Ectodermal cell (in vitro differentiated cells): ENCODE measurements at regions not wholly inside any gene's neighbourhood (a gene's known extent, or its start where the extent isn't known, plus 50 kb on each side); places are given as distances from the start of the nearest gene placed in this dataset.

Experiments used
- H3K27ac ChIP-seq: 2 replicates; pipeline ENCODE4 v1.7.0; 2013; ENCODE audit warnings: mild to moderate bottlenecking, low read depth, low read length; ENCODE audit not compliant: insufficient read depth, poor library complexity, severe bottlenecking
- H3K27me3 ChIP-seq: 2 replicates; pipeline ENCODE4 v1.7.0; 2013; ENCODE audit warnings: mild to moderate bottlenecking, low read length; ENCODE audit not compliant: insufficient read depth, control insufficient read depth, poor library complexity, severe bottlenecking
- H3K36me3 ChIP-seq: one replicate; pipeline ENCODE4 v1.7.0; 2013; ENCODE audit warnings: low read length; ENCODE audit not compliant: control insufficient read depth, insufficient read depth
- H3K4me1 ChIP-seq: one replicate; pipeline ENCODE4 v1.7.0; 2013; ENCODE audit warnings: low read length; ENCODE audit not compliant: control insufficient read depth, insufficient read depth
- H3K4me3 ChIP-seq: 2 replicates; pipeline ENCODE4 v1.7.0; 2013; ENCODE audit warnings: low read depth, low read length, control low read depth; ENCODE audit not compliant: insufficient read depth
- H3K9me3 ChIP-seq: 2 replicates; pipeline ENCODE4 v1.7.0; 2013; ENCODE audit warnings: mild to moderate bottlenecking, low read length, moderate library complexity; ENCODE audit not compliant: control insufficient read depth
- WGBS, 2 experiments: methylation state at CpG; one replicate each; pipeline ENCODE4 v1.1.7; 2013; ENCODE audit warnings: missing lambda C conversion rate in 2 of 2; 5-methylcytosine and 5-hydroxymethylcytosine counted together

- no peak overlapping the region for H3K27ac ChIP-seq
- H3K4me3 ChIP-seq, result no peak overlapping the region
- WGBS, 2 experiments, result 61 to 63% methylated on average over 3 of the region's 3 CpGs
- H3K36me3 ChIP-seq, result no peaks in the 10 kb centered on the region
- H3K9me3 ChIP-seq, result peaks cover 9% of the 10 kb centered on the region
- no peaks in the 10 kb centered on the region for H3K27me3 ChIP-seq
- H3K4me1 ChIP-seq, result no peaks in the 10 kb centered on the region
Measured at GRCh38 chr18:71442731-71443141, 1101.4 kb downstream of the CBLN2 start.

- peaks cover 8% of the 10 kb centered on the region for H3K9me3 ChIP-seq
- no peaks in the 10 kb centered on the region for H3K27me3 ChIP-seq
- H3K4me3 ChIP-seq, result no peak overlapping the region
- no peaks in the 10 kb centered on the region for H3K4me1 ChIP-seq
- H3K27ac ChIP-seq, result no peak overlapping the region
- H3K36me3 ChIP-seq, result no peaks in the 10 kb centered on the region
- 78 to 85% methylated on average over 3 of the region's 4 CpGs for WGBS, 2 experiments
Measured at GRCh38 chr18:71441156-71441555, 1103.0 kb downstream of the CBLN2 start.

GRCh38 chr18:71437511-71437910 is 1106.6 kb downstream of the CBLN2 start:
- 56% methylated on average over 2 of the region's 2 CpGs; no CpG with 5 or more reads in 1 of the 2 experiments for WGBS, 2 experiments
- no peak overlapping the region for H3K27ac ChIP-seq
- H3K27me3 ChIP-seq, result no peaks in the 10 kb centered on the region
- H3K9me3 ChIP-seq, result peaks cover 4% of the 10 kb centered on the region
- H3K4me3 ChIP-seq, result no peak overlapping the region
- no peaks in the 10 kb centered on the region for H3K4me1 ChIP-seq
- no peaks in the 10 kb centered on the region for H3K36me3 ChIP-seq

GRCh38 chr18:71433373-71433772 is 1110.8 kb downstream of the CBLN2 start:
- H3K4me1 ChIP-seq, result no peaks in the 10 kb centered on the region
- no peak overlapping the region for H3K4me3 ChIP-seq

DNA sequence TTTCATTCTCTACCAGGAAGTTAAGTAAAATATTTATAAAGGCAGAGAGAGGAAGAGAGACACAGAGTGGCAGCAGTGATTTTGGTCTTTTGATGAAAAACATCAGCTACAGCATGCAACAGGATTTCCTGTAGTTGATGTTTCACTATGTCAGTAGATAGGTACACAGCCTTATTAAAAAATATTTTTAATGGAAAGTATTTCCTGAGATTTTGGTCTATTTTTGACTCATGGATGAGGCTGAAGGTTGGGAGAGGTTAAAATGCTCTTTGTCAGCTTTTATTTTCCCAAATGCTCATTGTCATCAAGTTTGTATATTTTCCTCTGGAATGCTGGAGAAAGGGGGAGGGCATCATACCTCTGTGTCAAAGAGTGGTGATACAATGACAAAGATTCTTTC is 1112.5 kb downstream of the CBLN2 start:
- Histone ChIP-seq H3K9me3 (peaks cover 7% of the 10 kb centered on the region), H3K27ac (no peak overlapping the region), H3K4me3 (no peak overlapping the region), H3K4me1 (no peaks in the 10 kb centered on the region), H3K36me3 (no peaks in the 10 kb centered on the region), H3K27me3 (no peaks in the 10 kb centered on the region)

More at GRCh38 chr18:71433373-71433772, 1110.8 kb downstream of the CBLN2 start:
- no peaks in the 10 kb centered on the region for H3K27me3 ChIP-seq
- peaks cover 7% of the 10 kb centered on the region for H3K9me3 ChIP-seq
- H3K36me3 ChIP-seq, result no peaks in the 10 kb centered on the region
- no peak overlapping the region for H3K27ac ChIP-seq
- WGBS, 2 experiments, result 80 to 83% methylated on average over 1 to 2 of the region's 2 CpGs

DNA sequence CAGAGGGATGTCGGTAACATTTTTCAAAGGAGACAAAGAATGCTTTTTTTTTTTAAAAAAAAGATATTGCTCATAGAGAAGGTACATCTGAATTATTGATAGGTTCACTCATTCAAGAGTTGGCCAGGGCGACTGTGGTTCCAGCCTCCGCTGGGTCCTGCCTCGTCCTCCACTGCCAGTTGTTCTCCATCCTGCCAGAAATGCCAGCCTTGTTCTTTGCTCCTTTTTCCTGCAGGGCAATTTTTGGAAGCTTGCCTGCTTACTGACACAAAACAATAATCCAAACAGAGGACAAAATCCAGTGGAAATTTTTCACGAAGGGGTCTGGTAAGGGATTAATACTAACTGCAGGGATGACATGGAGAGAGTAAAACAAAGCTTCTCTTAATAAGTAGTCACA is 1113.0 kb downstream of the CBLN2 start:
- peaks cover 7% of the 10 kb centered on the region for H3K9me3 ChIP-seq
- 79 to 80% methylated on average over 4 to 5 of the region's 5 CpGs for WGBS, 2 experiments
- no peaks in the 10 kb centered on the region for H3K27me3 ChIP-seq
- no peaks in the 10 kb centered on the region for H3K4me1 ChIP-seq
- no peak overlapping the region for H3K4me3 ChIP-seq
- H3K36me3 ChIP-seq, result no peaks in the 10 kb centered on the region
- H3K27ac ChIP-seq, result no peak overlapping the region

GRCh38 chr18:71426441-71426840 is 1117.7 kb downstream of the CBLN2 start:
- no peaks in the 10 kb centered on the region for H3K4me1 ChIP-seq
- no peak overlapping the region for H3K27ac ChIP-seq
- no peaks in the 10 kb centered on the region for H3K27me3 ChIP-seq
- H3K9me3 ChIP-seq, result peaks cover 3% of the 10 kb centered on the region
- no peak overlapping the region for H3K4me3 ChIP-seq
- H3K36me3 ChIP-seq, result no peaks in the 10 kb centered on the region

GRCh38 chr18:71405169-71405809 is 1116.4 kb downstream of the SOCS6 start:
- no peaks in the 10 kb centered on the region for H3K36me3 ChIP-seq
- no peaks in the 10 kb centered on the region for H3K4me1 ChIP-seq
- H3K4me3 ChIP-seq, result no peak overlapping the region
- no peaks in the 10 kb centered on the region for H3K9me3 ChIP-seq
- WGBS, 2 experiments, result 82 to 83% methylated on average over 8 of the region's 8 CpGs
- H3K27me3 ChIP-seq, result no peaks in the 10 kb centered on the region
- H3K27ac ChIP-seq, result no peak overlapping the region

DNA sequence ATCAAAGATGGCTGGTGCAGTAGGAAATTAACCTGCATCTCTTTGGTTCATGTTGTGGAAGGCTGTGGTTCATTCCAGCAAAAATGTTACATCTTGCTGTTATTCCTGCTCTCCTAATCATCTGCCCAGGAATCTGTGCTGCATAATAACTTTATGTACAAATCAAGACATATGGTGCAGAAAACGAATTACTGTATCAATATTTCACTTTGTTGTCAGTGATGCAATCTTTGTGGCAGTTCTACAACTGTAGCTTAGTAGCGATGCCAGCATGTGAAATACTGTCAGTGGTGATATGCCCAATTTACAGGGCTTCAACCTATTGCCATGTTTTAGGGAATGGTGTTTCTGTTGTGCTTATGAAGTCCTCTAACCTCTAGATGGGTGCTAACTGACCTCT is 1114.7 kb downstream of the SOCS6 start:
- Histone ChIP-seq H3K4me1 (no peaks in the 10 kb centered on the region), H3K9me3 (no peaks in the 10 kb centered on the region), H3K27ac (no peak overlapping the region), H3K4me3 (no peak overlapping the region), H3K27me3 (no peaks in the 10 kb centered on the region), H3K36me3 (no peaks in the 10 kb centered on the region)
- 62 to 72% methylated on average over 2 of the region's 2 CpGs for WGBS, 2 experiments

- Histone ChIP-seq H3K36me3 (no peaks in the 10 kb centered on the region), H3K4me1 (no peaks in the 10 kb centered on the region), H3K4me3 (no peak overlapping the region), H3K27me3 (no peaks in the 10 kb centered on the region), H3K27ac (no peak overlapping the region), H3K9me3 (no peaks in the 10 kb centered on the region)
- WGBS, 2 experiments, result 58 to 60% methylated on average over 4 of the region's 4 CpGs
Measured at GRCh38 chr18:71398531-71398930, 1109.7 kb downstream of the SOCS6 start.

- Histone ChIP-seq H3K9me3 (no peaks in the 10 kb centered on the region), H3K4me1 (no peaks in the 10 kb centered on the region), H3K36me3 (no peaks in the 10 kb centered on the region), H3K27me3 (no peaks in the 10 kb centered on the region), H3K27ac (no peak overlapping the region), H3K4me3 (no peak overlapping the region)
- WGBS, 2 experiments, result 83 to 95% methylated on average over 2 to 3 of the region's 3 CpGs
Measured at GRCh38 chr18:71388148-71388547, 1099.3 kb downstream of the SOCS6 start.
